ENCODE measurements at regions not wholly inside any gene's neighbourhood (a gene's known extent, or its start where the extent isn't known, plus 50 kb on each side); places are given as distances from the start of the nearest gene placed in this dataset.

GRCh38 chr19:31718898-31719297, 369.7 kb upstream of the TSHZ3 start:
- DNase-seq (ENCODE audit: unreplicated experiment): no peak
- ChIA-PET CTCF (no interaction called here), POLR2A (no interaction called here)
- no peaks in the 10 kb centered on the region for H3K36me3 Mint-ChIP-seq (ENCODE audit: insufficient read depth, unreplicated experiment)
- TF ChIP-seq CTCF (IDR thresholded peaks at IDR 0.05; ENCODE audit: unreplicated experiment): no peak
- BruUV-seq (replicated peaks): no TSS peak
- no peak overlapping the region for H3K27ac Mint-ChIP-seq (ENCODE audit: low read depth, unreplicated experiment)
- no peaks in the 10 kb centered on the region for H3K27me3 Mint-ChIP-seq (ENCODE audit: insufficient read depth, unreplicated experiment)
- no peaks in the 10 kb centered on the region for H3K4me1 Mint-ChIP-seq (ENCODE audit: insufficient read depth, unreplicated experiment)
- H3K9me3 Mint-ChIP-seq (ENCODE audit: unreplicated experiment): peaks cover 17% of the 10 kb centered on the region
- intact Hi-C loops (cut with micrococcal nuclease): no loop called here
- no peak overlapping the region for H3K4me3 Mint-ChIP-seq (ENCODE audit: unreplicated experiment)

GRCh38 chr19:31723101-31723500, 373.9 kb upstream of the TSHZ3 start:
- peaks cover 4% of the 10 kb centered on the region for H3K9me3 Mint-ChIP-seq (ENCODE audit: unreplicated experiment)
- no TSS peak for BruUV-seq (replicated peaks)
- ChIA-PET POLR2A (no interaction called here), CTCF (interaction anchor here (0.7 kb wide), 1 partner anchor 47 kb away, joined by 3 read pairs; no protein-coding TSS in a partner anchor)
- intact Hi-C loops (cut with micrococcal nuclease): no loop called here
- no peak overlapping the region for H3K4me3 Mint-ChIP-seq (ENCODE audit: unreplicated experiment)
- no peaks in the 10 kb centered on the region for H3K36me3 Mint-ChIP-seq (ENCODE audit: insufficient read depth, unreplicated experiment)
- H3K27ac Mint-ChIP-seq (ENCODE audit: low read depth, unreplicated experiment): no peak overlapping the region
- no peak for DNase-seq (ENCODE audit: unreplicated experiment)
- no peaks in the 10 kb centered on the region for H3K4me1 Mint-ChIP-seq (ENCODE audit: insufficient read depth, unreplicated experiment)
- no peak for TF ChIP-seq CTCF (IDR thresholded peaks at IDR 0.05; ENCODE audit: unreplicated experiment)
- H3K27me3 Mint-ChIP-seq (ENCODE audit: insufficient read depth, unreplicated experiment): no peaks in the 10 kb centered on the region

- H3K9me3 Mint-ChIP-seq (ENCODE audit: unreplicated experiment): peaks cover 20% of the 10 kb centered on the region
- POLR2A ChIA-PET: no interaction called here
- CTCF ChIA-PET: no interaction called here
- no peak overlapping the region for H3K4me3 Mint-ChIP-seq (ENCODE audit: unreplicated experiment)
- no peaks in the 10 kb centered on the region for H3K4me1 Mint-ChIP-seq (ENCODE audit: insufficient read depth, unreplicated experiment)
- intact Hi-C loops (cut with micrococcal nuclease): no loop called here
- no peaks in the 10 kb centered on the region for H3K36me3 Mint-ChIP-seq (ENCODE audit: insufficient read depth, unreplicated experiment)
- BruUV-seq (replicated peaks): no TSS peak
- DNase-seq (ENCODE audit: unreplicated experiment): no peak
- no peak for TF ChIP-seq CTCF (IDR thresholded peaks at IDR 0.05; ENCODE audit: unreplicated experiment)
- no peak overlapping the region for H3K27ac Mint-ChIP-seq (ENCODE audit: low read depth, unreplicated experiment)
- no peaks in the 10 kb centered on the region for H3K27me3 Mint-ChIP-seq (ENCODE audit: insufficient read depth, unreplicated experiment)
These were observed 375.8 kb upstream of the TSHZ3 start for GRCh38 chr19:31725051-31725450.

GRCh38 chr19:31727536-31727935, 378.3 kb upstream of the TSHZ3 start:
- CTCF ChIA-PET: no interaction called here
- no peak for TF ChIP-seq CTCF (IDR thresholded peaks at IDR 0.05; ENCODE audit: unreplicated experiment)

More at GRCh38 chr19:31727536-31727935, 378.3 kb upstream of the TSHZ3 start:
- POLR2A ChIA-PET: no interaction called here
- DNase-seq (ENCODE audit: unreplicated experiment): no peak
- H3K27ac Mint-ChIP-seq (ENCODE audit: low read depth, unreplicated experiment): no peak overlapping the region
- intact Hi-C loops (cut with micrococcal nuclease): no loop called here
- H3K36me3 Mint-ChIP-seq (ENCODE audit: insufficient read depth, unreplicated experiment): no peaks in the 10 kb centered on the region
- H3K9me3 Mint-ChIP-seq (ENCODE audit: unreplicated experiment): peaks cover 38% of the 10 kb centered on the region
- no peak overlapping the region for H3K4me3 Mint-ChIP-seq (ENCODE audit: unreplicated experiment)
- H3K4me1 Mint-ChIP-seq (ENCODE audit: insufficient read depth, unreplicated experiment): no peaks in the 10 kb centered on the region
- no peaks in the 10 kb centered on the region for H3K27me3 Mint-ChIP-seq (ENCODE audit: insufficient read depth, unreplicated experiment)
- BruUV-seq (replicated peaks): no TSS peak
